K562 (cell line): ENCODE measurements at regions not wholly inside any gene's neighbourhood (a gene's known extent, or its start where the extent isn't known, plus 50 kb on each side); places are given as distances from the start of the nearest gene placed in this dataset.

Experiments
- ATAC-seq: fragments of 200-7000 bp; cut with Tn5 transposase; 3 replicates; pipeline ENCODE4 v1.9.1; 2020; ENCODE audit warnings: moderate library complexity
- BruUV-seq: library from RNA; stranded (reverse); fragments of 400-500 nt; replicated peaks from 2 replicates; lab custom pipeline; 2021; lab: Mats Ljungman, UMichigan
- CTCF ChIA-PET: fragments of 300-600 bp; formaldehyde crosslinking; extraction: SDS; loops from one replicate; lab custom pipeline; 2021; ENCODE audit warnings: low intra/inter-chr PET ratio; lab: Yijun Ruan, JAX
- POLR2A ChIA-PET: fragments of 300-600, 350-650 bp; sonication (Branson Sonifier 250); formaldehyde crosslinking; extraction: SDS; loops from one replicate; lab custom pipeline; 2021; ENCODE audit warnings: antibody characterized with exemption, inconsistent platforms; lab: Yijun Ruan, JAX
- DNase-seq, 4 experiments: peaks; one replicate each; pipeline versions ENCODE4 v3.0.0 to v3.0.0-alpha.2; 2011 to 2018; ENCODE audit warnings: low spot score in 3 of 4, mixed read lengths in 3 of 4; ENCODE audit errors: extremely low read depth in 1 of 4
- FAIRE-seq: peaks from 2 replicates; lab custom pipeline; 2011; peaks lifted over from hg19 to GRCh38; lab: Jason Lieb, UNC
- H2AFZ ChIP-seq: 2 replicates; pipeline ENCODE4 v1.6.0; 2011; ENCODE audit warnings: low read depth, low read length, control low read depth, inconsistent platforms
- H3K27ac ChIP-seq: fragments of 200-600 bp; 3 replicates; pipeline ENCODE4 v1.8.0; 2011; ENCODE audit warnings: low read depth, mild to moderate bottlenecking, control low read depth, inconsistent platforms, low read length, moderate library complexity, mixed read lengths; ENCODE audit errors: extremely low read depth
- H3K27me3 ChIP-seq, 2 experiments: fragments of 300-600 bp in 1 of 2; 2 replicates in 1 of 2; 3 replicates in 1 of 2; pipeline versions ENCODE4 v1.6.0 to v1.8.0; 2011; ENCODE audit warnings: inconsistent platforms in 2 of 2, low read length in 2 of 2, mild to moderate bottlenecking in 1 of 2, mixed read lengths in 1 of 2, moderate library complexity in 1 of 2; ENCODE audit not compliant: control insufficient read depth in 2 of 2, insufficient read depth in 2 of 2
- H3K36me3 ChIP-seq: fragments of 300-600 bp; 3 replicates; pipeline ENCODE4 v1.8.0; 2011; ENCODE audit warnings: mild to moderate bottlenecking, low read length, inconsistent platforms; ENCODE audit not compliant: control insufficient read depth, insufficient read depth
- H3K4me1 ChIP-seq, 2 experiments: fragments of 200-600 bp in 1 of 2; replicated peaks in 1 of 2; 2 replicates in 1 of 2; 3 replicates in 1 of 2; pipeline versions ENCODE4 v1.5.1 to v1.8.0; 2011; ENCODE audit warnings: inconsistent platforms in 2 of 2, low read length in 2 of 2, mild to moderate bottlenecking in 1 of 2, mixed read lengths in 1 of 2, moderate library complexity in 1 of 2; ENCODE audit not compliant: control insufficient read depth in 2 of 2, insufficient read depth in 2 of 2
- H3K4me2 ChIP-seq: 2 replicates; pipeline ENCODE4 v1.6.1; 2011; ENCODE audit warnings: low read length, control low read depth, inconsistent platforms, mixed read lengths; ENCODE audit not compliant: insufficient read depth
- H3K4me3 ChIP-seq: fragments of 200-600 bp; sonication (generic), shearing (Covaris generic); 2 replicates; pipeline ENCODE4 v1.5.1; 2016; ENCODE audit warnings: control low read depth, inconsistent platforms
- H3K79me2 ChIP-seq: fragments of 200-600 bp; 3 replicates; pipeline ENCODE4 v1.8.0; 2011; ENCODE audit warnings: low read length, inconsistent platforms; ENCODE audit not compliant: control insufficient read depth, insufficient read depth
- H3K9ac ChIP-seq, 2 experiments: 2 replicates each; pipeline versions ENCODE4 v1.6.0 to v1.6.1; 2011; ENCODE audit warnings: low read depth in 2 of 2, low read length in 2 of 2, control low read depth in 1 of 2, inconsistent platforms in 1 of 2, mild to moderate bottlenecking in 1 of 2, mixed read lengths in 1 of 2; ENCODE audit not compliant: insufficient read depth in 1 of 2
- H3K9me1 ChIP-seq: one replicate; pipeline ENCODE4 v1.6.0; 2011; ENCODE audit warnings: inconsistent platforms, mild to moderate bottlenecking, low read length, moderate library complexity; ENCODE audit not compliant: control insufficient read depth, insufficient read depth
- H3K9me3 ChIP-seq: replicated peaks from 2 replicates; pipeline ENCODE4 v1.5.1; 2011; ENCODE audit warnings: low read depth, low read length, inconsistent platforms; ENCODE audit not compliant: control insufficient read depth, insufficient read depth
- H4K20me1 ChIP-seq: replicated peaks from 2 replicates; pipeline ENCODE4 v1.6.1; 2011; ENCODE audit warnings: low read length, inconsistent platforms, mixed read lengths; ENCODE audit not compliant: control insufficient read depth, insufficient read depth
- ARID2 ChIP-seq: fragments of 450-650 bp; IDR thresholded peaks from 2 replicates; pipeline ENCODE4 v1.6.1; 2017; ENCODE audit warnings: antibody characterized with exemption, mild to moderate bottlenecking
- CREB5 ChIP-seq: fragments of 250-450 bp; sonication (Bioruptor Pico); IDR thresholded peaks from 2 replicates; pipeline ENCODE4 v1.5.0; 2020; ENCODE audit warnings: mild to moderate bottlenecking
- DPF2 ChIP-seq: fragments of 450-650 bp; IDR thresholded peaks from 2 replicates; pipeline ENCODE4 v1.6.1; 2016
- HES1 ChIP-seq: fragments of 450-650 bp; IDR thresholded peaks from 2 replicates; pipeline ENCODE4 v1.6.1; 2016; ENCODE audit warnings: low read depth, mild to moderate bottlenecking, moderate library complexity
- ILF3 ChIP-seq: fragments of 450-650 bp; IDR thresholded peaks from 2 replicates; pipeline ENCODE4 v1.6.1; 2018; ENCODE audit warnings: antibody characterized with exemption, mild to moderate bottlenecking, moderate library complexity, borderline replicate concordance
- NFYB ChIP-seq: IDR thresholded peaks from 2 replicates; pipeline ENCODE4 v1.6.1; 2011; ENCODE audit warnings: mild to moderate bottlenecking, moderate library complexity; ENCODE audit not compliant: insufficient read length; ENCODE audit errors: extremely low read depth
- RBM25 ChIP-seq: fragments of 200-400 bp; formaldehyde crosslinking; IDR thresholded peaks from 2 replicates; pipeline ENCODE4 v1.6.1; 2018; ENCODE audit warnings: low read length, low read depth, moderate library complexity; ENCODE audit not compliant: severe bottlenecking
- ZBTB40 ChIP-seq, 2 experiments: fragments of 450-650 bp in 1 of 2; sonication (generic) in 1 of 2; formaldehyde crosslinking in 1 of 2; IDR thresholded peaks; 2 replicates each; pipeline versions ENCODE4 v1.7.1 to v1.9.0; 2016 to 2022; ENCODE audit warnings: inconsistent platforms in 1 of 2, mild to moderate bottlenecking in 1 of 2, missing genetic modification reagents in 1 of 2
- ZNF133 ChIP-seq: fragments of 250-450 bp; sonication (Bioruptor Pico); IDR thresholded peaks from 2 replicates; pipeline ENCODE4 v1.4.0; 2020; ENCODE audit warnings: mild to moderate bottlenecking
- ZNF24 ChIP-seq: fragments of 450-650 bp; IDR thresholded peaks from 2 replicates; pipeline ENCODE4 v1.6.1; 2016
- WGBS: fragments of 100-300 bp; shearing (Covaris generic); methylation state at CpG from one replicate; pipeline ENCODE4 v1.1.6; 2016; ENCODE audit warnings: low coverage, mixed read lengths; ENCODE audit not compliant: insufficient coverage; ENCODE audit errors: missing lambda C conversion rate; 5-methylcytosine and 5-hydroxymethylcytosine counted together
- in situ Hi-C: fragments of 300-500 bp; cut with MboI; formaldehyde crosslinking; loops from 4 replicates; pipeline ENCODE4 v1.15.0; 2018; ENCODE audit warnings: inconsistent platforms, mixed read lengths
- intact Hi-C: fragments of 100-400 bp; cut with micrococcal nuclease; formaldehyde crosslinking; loops from 2 replicates; pipeline ENCODE4 v1.14.2; 2022

- FAIRE-seq, result no peak
- CTCF ChIA-PET, result no interaction called here
- Histone ChIP-seq H3K4me1 (no peaks in the 10 kb centered on the region), H3K36me3 (no peaks in the 10 kb centered on the region), H3K9me1 (no peaks in the 10 kb centered on the region), H3K79me2 (no peaks in the 10 kb centered on the region), H3K4me2 (no peak overlapping the region), H3K27ac (no peak overlapping the region), H4K20me1 (no peaks in the 10 kb centered on the region), H3K27me3 (no peaks in the 10 kb centered on the region), H3K9ac (no peak overlapping the region), H3K4me3 (no peak overlapping the region), H2AFZ (no peak overlapping the region), H3K9me3 (no peaks in the 10 kb centered on the region)
- POLR2A ChIA-PET, result no interaction called here
- intact Hi-C loops (no loop called here), in situ Hi-C loops (loop anchor here (5.0 kb wide), 1 partner anchor 36 kb away; no protein-coding TSS in a partner anchor)
- BruUV-seq, result no TSS peak
- ATAC-seq, result no peak
- TF ChIP-seq ILF3, result no peak
- no peak for TF ChIP-seq ZNF133 (CRISPR knock-in tag)
- no peak for TF ChIP-seq ARID2
- TF ChIP-seq NFYB, result no peak
- no peak for TF ChIP-seq DPF2
- TF ChIP-seq ZBTB40 (IDR thresholded peaks at IDR 0.05), result no peak
- TF ChIP-seq ZBTB40 (CRISPR knock-in tag; IDR thresholded peaks at IDR 0.05), result no peak
- no peak for TF ChIP-seq ZNF24
- no peak for TF ChIP-seq RBM25
- no peak for TF ChIP-seq HES1
- no peak for TF ChIP-seq CREB5 (CRISPR knock-in tag)
- WGBS, result 4% methylated on average over 1 of the region's 1 CpG
- DNase-seq, result no peak
These were observed 130.8 kb downstream of the KCNJ18 start for GRCh38 chr17:21823090-21823489.
